ENCODE measurements at regions not wholly inside any gene's neighbourhood (a gene's known extent, or its start where the extent isn't known, plus 50 kb on each side); places are given as distances from the start of the nearest gene placed in this dataset.

DNA sequence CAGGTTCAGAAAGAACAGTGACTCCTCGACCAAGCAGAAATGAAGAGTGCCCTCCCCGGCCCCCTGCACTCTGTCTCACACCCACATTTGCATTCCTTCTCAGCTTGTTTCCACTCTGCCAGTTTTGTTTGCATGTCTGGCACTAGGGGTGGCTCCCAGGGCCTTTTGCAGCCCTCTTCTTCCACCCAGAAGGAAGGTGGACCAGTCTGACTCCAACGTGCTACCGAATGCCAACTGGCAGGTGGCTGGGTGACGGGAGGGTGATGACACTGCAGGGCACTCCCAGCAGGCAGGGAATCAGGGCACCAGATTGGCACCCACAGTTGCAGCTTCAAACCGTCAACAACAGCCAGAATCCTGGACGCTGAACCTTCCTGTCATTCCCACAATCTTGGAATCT lies 371.1 kb downstream of the TXNL1 start:
- no peak for TF ChIP-seq POLR2AphosphoS5 (IDR thresholded peaks at IDR 0.05)
- TF ChIP-seq, protein P1, sequence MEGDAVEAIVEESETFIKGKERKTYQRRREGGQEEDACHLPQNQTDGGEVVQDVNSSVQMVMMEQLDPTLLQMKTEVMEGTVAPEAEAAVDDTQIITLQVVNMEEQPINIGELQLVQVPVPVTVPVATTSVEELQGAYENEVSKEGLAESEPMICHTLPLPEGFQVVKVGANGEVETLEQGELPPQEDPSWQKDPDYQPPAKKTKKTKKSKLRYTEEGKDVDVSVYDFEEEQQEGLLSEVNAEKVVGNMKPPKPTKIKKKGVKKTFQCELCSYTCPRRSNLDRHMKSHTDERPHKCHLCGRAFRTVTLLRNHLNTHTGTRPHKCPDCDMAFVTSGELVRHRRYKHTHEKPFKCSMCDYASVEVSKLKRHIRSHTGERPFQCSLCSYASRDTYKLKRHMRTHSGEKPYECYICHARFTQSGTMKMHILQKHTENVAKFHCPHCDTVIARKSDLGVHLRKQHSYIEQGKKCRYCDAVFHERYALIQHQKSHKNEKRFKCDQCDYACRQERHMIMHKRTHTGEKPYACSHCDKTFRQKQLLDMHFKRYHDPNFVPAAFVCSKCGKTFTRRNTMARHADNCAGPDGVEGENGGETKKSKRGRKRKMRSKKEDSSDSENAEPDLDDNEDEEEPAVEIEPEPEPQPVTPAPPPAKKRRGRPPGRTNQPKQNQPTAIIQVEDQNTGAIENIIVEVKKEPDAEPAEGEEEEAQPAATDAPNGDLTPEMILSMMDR (IDR thresholded peaks at IDR 0.05) = no peak
- no peak for TF ChIP-seq POLR2A (IDR thresholded peaks at IDR 0.05; ENCODE audit: low read depth)
- no peak for TF ChIP-seq EP300 (IDR thresholded peaks at IDR 0.05)
